ENCODE measurements at regions not wholly inside any gene's neighbourhood (a gene's known extent, or its start where the extent isn't known, plus 50 kb on each side); places are given as distances from the start of the nearest gene placed in this dataset.

- TF ChIP-seq, protein P1, sequence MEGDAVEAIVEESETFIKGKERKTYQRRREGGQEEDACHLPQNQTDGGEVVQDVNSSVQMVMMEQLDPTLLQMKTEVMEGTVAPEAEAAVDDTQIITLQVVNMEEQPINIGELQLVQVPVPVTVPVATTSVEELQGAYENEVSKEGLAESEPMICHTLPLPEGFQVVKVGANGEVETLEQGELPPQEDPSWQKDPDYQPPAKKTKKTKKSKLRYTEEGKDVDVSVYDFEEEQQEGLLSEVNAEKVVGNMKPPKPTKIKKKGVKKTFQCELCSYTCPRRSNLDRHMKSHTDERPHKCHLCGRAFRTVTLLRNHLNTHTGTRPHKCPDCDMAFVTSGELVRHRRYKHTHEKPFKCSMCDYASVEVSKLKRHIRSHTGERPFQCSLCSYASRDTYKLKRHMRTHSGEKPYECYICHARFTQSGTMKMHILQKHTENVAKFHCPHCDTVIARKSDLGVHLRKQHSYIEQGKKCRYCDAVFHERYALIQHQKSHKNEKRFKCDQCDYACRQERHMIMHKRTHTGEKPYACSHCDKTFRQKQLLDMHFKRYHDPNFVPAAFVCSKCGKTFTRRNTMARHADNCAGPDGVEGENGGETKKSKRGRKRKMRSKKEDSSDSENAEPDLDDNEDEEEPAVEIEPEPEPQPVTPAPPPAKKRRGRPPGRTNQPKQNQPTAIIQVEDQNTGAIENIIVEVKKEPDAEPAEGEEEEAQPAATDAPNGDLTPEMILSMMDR (IDR thresholded peaks at IDR 0.05; ENCODE audit: control extremely low read depth in 1 of 3, insufficient read depth in 1 of 3, low read depth in 1 of 3, low read length in 3 of 3) = no peak
- no peak for TF ChIP-seq TAF1 (IDR thresholded peaks at IDR 0.05; ENCODE audit: low read depth, low read length)
- TF ChIP-seq POLR2A (IDR thresholded peaks at IDR 0.05; ENCODE audit: control extremely low read depth in 1 of 2, low read depth in 2 of 2, low read length in 2 of 2) = no peak
- TF ChIP-seq MAFK (IDR thresholded peaks at IDR 0.05; ENCODE audit: low read depth, low read length) = no peak
- TF ChIP-seq HDAC6 (IDR thresholded peaks at IDR 0.05; ENCODE audit: low read depth, low read length) = no peak
- TF ChIP-seq KDM5A (IDR thresholded peaks at IDR 0.05; ENCODE audit: low read length) = no peak
- no peak for TF ChIP-seq RAD21 (IDR thresholded peaks at IDR 0.05 in 1 of 2, conservative IDR thresholded peaks at IDR 0.05 in 1 of 2; ENCODE audit: low read depth in 2 of 2, low read length in 2 of 2)
- TF ChIP-seq EP300 (IDR thresholded peaks at IDR 0.05; ENCODE audit: borderline replicate concordance in 1 of 2, low read depth in 2 of 2, low read length in 2 of 2) = no peak
Measured at GRCh38 chr7:68295386-68295785, 1298.8 kb downstream of the TYW1 start.

Data from H1 (cell line).